ENCODE measurements at regions not wholly inside any gene's neighbourhood (a gene's known extent, or its start where the extent isn't known, plus 50 kb on each side); places are given as distances from the start of the nearest gene placed in this dataset.

DNA sequence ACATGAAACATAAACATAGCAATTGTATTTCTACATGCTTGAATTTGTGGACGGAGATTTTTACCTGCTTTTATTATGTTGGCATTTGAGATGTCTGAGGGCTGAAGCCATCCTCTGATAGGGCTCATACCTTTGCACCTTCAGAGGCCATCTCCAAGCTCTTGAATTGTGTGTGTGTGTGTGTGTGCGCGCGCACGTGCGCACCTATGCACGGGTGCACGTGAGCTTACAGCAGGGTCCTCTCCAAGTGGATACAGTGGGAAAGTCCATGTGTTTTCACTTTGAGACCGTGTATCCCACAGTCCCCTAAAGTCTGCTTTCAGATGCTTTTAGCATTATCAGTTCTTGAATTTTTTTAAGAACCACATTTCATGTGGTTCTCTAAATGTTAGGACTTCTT lies 178.6 kb downstream of the RAB11FIP2 start (continued):
- no peak for TF ChIP-seq NANOG (IDR thresholded peaks at IDR 0.05; ENCODE audit: borderline replicate concordance)
- TF ChIP-seq ZNF331 (CRISPR knock-in tag; IDR thresholded peaks at IDR 0.05; ENCODE audit: low read depth) = no peak
- TF ChIP-seq EZH2phosphoT487 (IDR thresholded peaks at IDR 0.05; ENCODE audit: unreplicated experiment) = no peak
- TF ChIP-seq, protein P1, sequence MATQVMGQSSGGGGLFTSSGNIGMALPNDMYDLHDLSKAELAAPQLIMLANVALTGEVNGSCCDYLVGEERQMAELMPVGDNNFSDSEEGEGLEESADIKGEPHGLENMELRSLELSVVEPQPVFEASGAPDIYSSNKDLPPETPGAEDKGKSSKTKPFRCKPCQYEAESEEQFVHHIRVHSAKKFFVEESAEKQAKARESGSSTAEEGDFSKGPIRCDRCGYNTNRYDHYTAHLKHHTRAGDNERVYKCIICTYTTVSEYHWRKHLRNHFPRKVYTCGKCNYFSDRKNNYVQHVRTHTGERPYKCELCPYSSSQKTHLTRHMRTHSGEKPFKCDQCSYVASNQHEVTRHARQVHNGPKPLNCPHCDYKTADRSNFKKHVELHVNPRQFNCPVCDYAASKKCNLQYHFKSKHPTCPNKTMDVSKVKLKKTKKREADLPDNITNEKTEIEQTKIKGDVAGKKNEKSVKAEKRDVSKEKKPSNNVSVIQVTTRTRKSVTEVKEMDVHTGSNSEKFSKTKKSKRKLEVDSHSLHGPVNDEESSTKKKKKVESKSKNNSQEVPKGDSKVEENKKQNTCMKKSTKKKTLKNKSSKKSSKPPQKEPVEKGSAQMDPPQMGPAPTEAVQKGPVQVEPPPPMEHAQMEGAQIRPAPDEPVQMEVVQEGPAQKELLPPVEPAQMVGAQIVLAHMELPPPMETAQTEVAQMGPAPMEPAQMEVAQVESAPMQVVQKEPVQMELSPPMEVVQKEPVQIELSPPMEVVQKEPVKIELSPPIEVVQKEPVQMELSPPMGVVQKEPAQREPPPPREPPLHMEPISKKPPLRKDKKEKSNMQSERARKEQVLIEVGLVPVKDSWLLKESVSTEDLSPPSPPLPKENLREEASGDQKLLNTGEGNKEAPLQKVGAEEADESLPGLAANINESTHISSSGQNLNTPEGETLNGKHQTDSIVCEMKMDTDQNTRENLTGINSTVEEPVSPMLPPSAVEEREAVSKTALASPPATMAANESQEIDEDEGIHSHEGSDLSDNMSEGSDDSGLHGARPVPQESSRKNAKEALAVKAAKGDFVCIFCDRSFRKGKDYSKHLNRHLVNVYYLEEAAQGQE (IDR thresholded peaks at IDR 0.05; ENCODE audit: unreplicated experiment) = no peak
- TF ChIP-seq, protein P2, sequence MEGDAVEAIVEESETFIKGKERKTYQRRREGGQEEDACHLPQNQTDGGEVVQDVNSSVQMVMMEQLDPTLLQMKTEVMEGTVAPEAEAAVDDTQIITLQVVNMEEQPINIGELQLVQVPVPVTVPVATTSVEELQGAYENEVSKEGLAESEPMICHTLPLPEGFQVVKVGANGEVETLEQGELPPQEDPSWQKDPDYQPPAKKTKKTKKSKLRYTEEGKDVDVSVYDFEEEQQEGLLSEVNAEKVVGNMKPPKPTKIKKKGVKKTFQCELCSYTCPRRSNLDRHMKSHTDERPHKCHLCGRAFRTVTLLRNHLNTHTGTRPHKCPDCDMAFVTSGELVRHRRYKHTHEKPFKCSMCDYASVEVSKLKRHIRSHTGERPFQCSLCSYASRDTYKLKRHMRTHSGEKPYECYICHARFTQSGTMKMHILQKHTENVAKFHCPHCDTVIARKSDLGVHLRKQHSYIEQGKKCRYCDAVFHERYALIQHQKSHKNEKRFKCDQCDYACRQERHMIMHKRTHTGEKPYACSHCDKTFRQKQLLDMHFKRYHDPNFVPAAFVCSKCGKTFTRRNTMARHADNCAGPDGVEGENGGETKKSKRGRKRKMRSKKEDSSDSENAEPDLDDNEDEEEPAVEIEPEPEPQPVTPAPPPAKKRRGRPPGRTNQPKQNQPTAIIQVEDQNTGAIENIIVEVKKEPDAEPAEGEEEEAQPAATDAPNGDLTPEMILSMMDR (conservative IDR thresholded peaks at IDR 0.05; ENCODE audit: low read depth in 2 of 2) = no peak

DNA sequence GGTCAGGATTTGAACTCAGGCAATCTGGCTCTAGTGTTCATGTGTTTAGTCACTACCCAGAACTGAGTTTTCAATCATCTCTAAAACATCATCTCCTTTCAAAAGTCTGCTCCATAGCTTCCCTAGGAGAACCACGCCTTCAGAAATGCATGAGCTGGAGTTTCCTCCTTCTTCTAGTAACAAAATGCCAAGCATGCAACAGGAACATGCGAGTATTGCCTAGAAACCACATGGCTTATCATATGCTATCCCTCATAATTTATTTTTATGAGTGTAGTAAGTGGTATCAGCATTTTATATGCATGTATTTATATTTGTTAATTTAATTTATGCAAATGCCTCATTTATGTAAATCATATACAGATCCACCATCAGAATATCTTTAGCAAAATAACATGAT lies 170.9 kb downstream of the RAB11FIP2 start:
- no peaks in the 10 kb centered on the region for H3K4me1 ChIP-seq (ENCODE audit: insufficient read depth)
- H3K9me2 ChIP-seq (ENCODE audit: insufficient read depth) = no peaks in the 10 kb centered on the region
- H3K4me3 ChIP-seq = no peak overlapping the region
- no peaks in the 10 kb centered on the region for H3K79me2 ChIP-seq (replicated peaks; ENCODE audit: insufficient read depth)
- DNase-seq (ENCODE audit: low spot score) (no peak), ATAC-seq (no peak)
- no peaks in the 10 kb centered on the region for H3K36me3 ChIP-seq (ENCODE audit: insufficient read depth)
- no peak overlapping the region for H3K27ac ChIP-seq (ENCODE audit: low read depth)
- no peaks in the 10 kb centered on the region for H3F3A ChIP-seq (replicated peaks; ENCODE audit: low read depth)
- H2AFZ ChIP-seq = no peak overlapping the region
- peaks cover 4% of the 10 kb centered on the region for H3K27me3 Mint-ChIP-seq (ENCODE audit: insufficient read depth, low read depth, poor library complexity)
- H3K4me3 Mint-ChIP-seq = no peak overlapping the region
- H3K4me1 Mint-ChIP-seq = peaks cover 9% of the 10 kb centered on the region
- no peaks in the 10 kb centered on the region for H3K27me3 ChIP-seq (ENCODE audit: insufficient read depth)
- H3K4me2 ChIP-seq = no peak overlapping the region
- no peaks in the 10 kb centered on the region; the same call in 2 of the 3 replicates for H3K9me3 Mint-ChIP-seq
- H4K20me1 ChIP-seq (replicated peaks; ENCODE audit: insufficient read depth) = no peaks in the 10 kb centered on the region
- H3K36me3 Mint-ChIP-seq (ENCODE audit: low read depth) = no peaks in the 10 kb centered on the region
- H3K27ac Mint-ChIP-seq = no peak overlapping the region
- no peak for TF ChIP-seq EZH2 (IDR thresholded peaks at IDR 0.05; ENCODE audit: low read depth, unreplicated experiment)
- no peak for TF ChIP-seq EZH2phosphoT487 (IDR thresholded peaks at IDR 0.05; ENCODE audit: unreplicated experiment)
- TF ChIP-seq, protein P3, sequence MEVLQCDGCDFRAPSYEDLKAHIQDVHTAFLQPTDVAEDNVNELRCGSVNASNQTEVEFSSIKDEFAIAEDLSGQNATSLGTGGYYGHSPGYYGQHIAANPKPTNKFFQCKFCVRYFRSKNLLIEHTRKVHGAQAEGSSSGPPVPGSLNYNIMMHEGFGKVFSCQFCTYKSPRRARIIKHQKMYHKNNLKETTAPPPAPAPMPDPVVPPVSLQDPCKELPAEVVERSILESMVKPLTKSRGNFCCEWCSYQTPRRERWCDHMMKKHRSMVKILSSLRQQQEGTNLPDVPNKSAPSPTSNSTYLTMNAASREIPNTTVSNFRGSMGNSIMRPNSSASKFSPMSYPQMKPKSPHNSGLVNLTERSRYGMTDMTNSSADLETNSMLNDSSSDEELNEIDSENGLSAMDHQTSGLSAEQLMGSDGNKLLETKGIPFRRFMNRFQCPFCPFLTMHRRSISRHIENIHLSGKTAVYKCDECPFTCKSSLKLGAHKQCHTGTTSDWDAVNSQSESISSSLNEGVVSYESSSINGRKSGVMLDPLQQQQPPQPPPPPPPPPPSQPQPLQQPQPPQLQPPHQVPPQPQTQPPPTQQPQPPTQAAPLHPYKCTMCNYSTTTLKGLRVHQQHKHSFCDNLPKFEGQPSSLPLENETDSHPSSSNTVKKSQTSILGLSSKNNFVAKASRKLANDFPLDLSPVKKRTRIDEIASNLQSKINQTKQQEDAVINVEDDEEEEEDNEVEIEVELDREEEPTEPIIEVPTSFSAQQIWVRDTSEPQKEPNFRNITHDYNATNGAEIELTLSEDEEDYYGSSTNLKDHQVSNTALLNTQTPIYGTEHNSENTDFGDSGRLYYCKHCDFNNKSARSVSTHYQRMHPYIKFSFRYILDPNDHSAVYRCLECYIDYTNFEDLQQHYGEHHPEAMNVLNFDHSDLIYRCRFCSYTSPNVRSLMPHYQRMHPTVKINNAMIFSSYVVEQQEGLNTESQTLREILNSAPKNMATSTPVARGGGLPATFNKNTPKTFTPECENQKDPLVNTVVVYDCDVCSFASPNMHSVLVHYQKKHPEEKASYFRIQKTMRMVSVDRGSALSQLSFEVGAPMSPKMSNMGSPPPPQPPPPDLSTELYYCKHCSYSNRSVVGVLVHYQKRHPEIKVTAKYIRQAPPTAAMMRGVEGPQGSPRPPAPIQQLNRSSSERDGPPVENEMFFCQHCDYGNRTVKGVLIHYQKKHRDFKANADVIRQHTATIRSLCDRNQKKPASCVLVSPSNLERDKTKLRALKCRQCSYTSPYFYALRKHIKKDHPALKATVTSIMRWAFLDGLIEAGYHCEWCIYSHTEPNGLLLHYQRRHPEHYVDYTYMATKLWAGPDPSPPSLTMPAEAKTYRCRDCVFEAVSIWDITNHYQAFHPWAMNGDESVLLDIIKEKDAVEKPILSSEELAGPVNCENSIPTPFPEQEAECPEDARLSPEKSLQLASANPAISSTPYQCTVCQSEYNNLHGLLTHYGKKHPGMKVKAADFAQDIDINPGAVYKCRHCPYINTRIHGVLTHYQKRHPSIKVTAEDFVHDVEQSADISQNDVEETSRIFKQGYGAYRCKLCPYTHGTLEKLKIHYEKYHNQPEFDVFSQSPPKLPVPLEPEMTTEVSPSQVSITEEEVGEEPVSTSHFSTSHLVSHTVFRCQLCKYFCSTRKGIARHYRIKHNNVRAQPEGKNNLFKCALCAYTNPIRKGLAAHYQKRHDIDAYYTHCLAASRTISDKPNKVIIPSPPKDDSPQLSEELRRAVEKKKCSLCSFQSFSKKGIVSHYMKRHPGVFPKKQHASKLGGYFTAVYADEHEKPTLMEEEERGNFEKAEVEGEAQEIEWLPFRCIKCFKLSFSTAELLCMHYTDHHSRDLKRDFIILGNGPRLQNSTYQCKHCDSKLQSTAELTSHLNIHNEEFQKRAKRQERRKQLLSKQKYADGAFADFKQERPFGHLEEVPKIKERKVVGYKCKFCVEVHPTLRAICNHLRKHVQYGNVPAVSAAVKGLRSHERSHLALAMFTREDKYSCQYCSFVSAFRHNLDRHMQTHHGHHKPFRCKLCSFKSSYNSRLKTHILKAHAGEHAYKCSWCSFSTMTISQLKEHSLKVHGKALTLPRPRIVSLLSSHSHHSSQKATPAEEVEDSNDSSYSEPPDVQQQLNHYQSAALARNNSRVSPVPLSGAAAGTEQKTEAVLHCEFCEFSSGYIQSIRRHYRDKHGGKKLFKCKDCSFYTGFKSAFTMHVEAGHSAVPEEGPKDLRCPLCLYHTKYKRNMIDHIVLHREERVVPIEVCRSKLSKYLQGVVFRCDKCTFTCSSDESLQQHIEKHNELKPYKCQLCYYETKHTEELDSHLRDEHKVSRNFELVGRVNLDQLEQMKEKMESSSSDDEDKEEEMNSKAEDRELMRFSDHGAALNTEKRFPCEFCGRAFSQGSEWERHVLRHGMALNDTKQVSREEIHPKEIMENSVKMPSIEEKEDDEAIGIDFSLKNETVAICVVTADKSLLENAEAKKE (CRISPR knock-in tag; IDR thresholded peaks at IDR 0.05) = no peak
- TF ChIP-seq ZNF114 (CRISPR knock-in tag; IDR thresholded peaks at IDR 0.05) = no peak
- TF ChIP-seq, protein P2 (conservative IDR thresholded peaks at IDR 0.05; ENCODE audit: low read depth in 2 of 2) = no peak
- no peak for TF ChIP-seq JUNB (IDR thresholded peaks at IDR 0.05; ENCODE audit: unreplicated experiment)
- TF ChIP-seq NANOG (IDR thresholded peaks at IDR 0.05; ENCODE audit: borderline replicate concordance) = no peak
- no peak for TF ChIP-seq ZNF331 (CRISPR knock-in tag; IDR thresholded peaks at IDR 0.05; ENCODE audit: low read depth)
- TF ChIP-seq STAT1 (IDR thresholded peaks at IDR 0.05; ENCODE audit: unreplicated experiment) = no peak
- no peak for TF ChIP-seq POLR2AphosphoS5 (IDR thresholded peaks at IDR 0.05; ENCODE audit: low read depth)

All from GM23338 (cell line).